Mesothelial cell of epicardium (in vitro differentiated cells): ENCODE measurements at regions not wholly inside any gene's neighbourhood (a gene's known extent, or its start where the extent isn't known, plus 50 kb on each side); places are given as distances from the start of the nearest gene placed in this dataset.

Experiments used
- DNase-seq, 2 experiments: peaks; one replicate each; pipeline ENCODE4 v3.0.0; 2021; ENCODE audit warnings: low spot score in 2 of 2; ENCODE audit not compliant: unreplicated experiment in 2 of 2
- H3K27ac Mint-ChIP-seq: 2 replicates; pipeline ENCODE4 v1.8.0; 2021; ENCODE audit warnings: mixed read lengths
- H3K27me3 Mint-ChIP-seq: 2 replicates; pipeline ENCODE4 v1.8.0; 2021; ENCODE audit warnings: low read depth, mixed read lengths
- H3K36me3 Mint-ChIP-seq: 2 replicates; pipeline ENCODE4 v1.8.0; 2021; ENCODE audit warnings: mixed read lengths
- H3K4me1 Mint-ChIP-seq: 2 replicates; pipeline ENCODE4 v1.8.0; 2021; ENCODE audit warnings: mixed read lengths
- H3K4me3 Mint-ChIP-seq: 2 replicates; pipeline ENCODE4 v1.8.0; 2021; ENCODE audit warnings: mild to moderate bottlenecking, moderate library complexity, mixed read lengths
- H3K9me3 Mint-ChIP-seq: 2 replicates; pipeline ENCODE4 v1.8.0; 2021; ENCODE audit warnings: mixed read lengths
- TF ChIP-seq, protein P1 (sequence below): fragments of 200-600 bp; sonication (generic); IDR thresholded peaks from one replicate; pipeline ENCODE4 v1.5.0; 2021; ENCODE audit warnings: antibody characterized with exemption; ENCODE audit not compliant: unreplicated experiment

- Mint-ChIP-seq H3K27me3 (peaks cover 10% of the 10 kb centered on the region), H3K9me3 (peaks cover 23% of the 10 kb centered on the region), H3K27ac (no peak overlapping the region), H3K4me1 (no peaks in the 10 kb centered on the region), H3K4me3 (no peak overlapping the region), H3K36me3 (no peaks in the 10 kb centered on the region)
- DNase-seq = no peak
- TF ChIP-seq, protein P1, sequence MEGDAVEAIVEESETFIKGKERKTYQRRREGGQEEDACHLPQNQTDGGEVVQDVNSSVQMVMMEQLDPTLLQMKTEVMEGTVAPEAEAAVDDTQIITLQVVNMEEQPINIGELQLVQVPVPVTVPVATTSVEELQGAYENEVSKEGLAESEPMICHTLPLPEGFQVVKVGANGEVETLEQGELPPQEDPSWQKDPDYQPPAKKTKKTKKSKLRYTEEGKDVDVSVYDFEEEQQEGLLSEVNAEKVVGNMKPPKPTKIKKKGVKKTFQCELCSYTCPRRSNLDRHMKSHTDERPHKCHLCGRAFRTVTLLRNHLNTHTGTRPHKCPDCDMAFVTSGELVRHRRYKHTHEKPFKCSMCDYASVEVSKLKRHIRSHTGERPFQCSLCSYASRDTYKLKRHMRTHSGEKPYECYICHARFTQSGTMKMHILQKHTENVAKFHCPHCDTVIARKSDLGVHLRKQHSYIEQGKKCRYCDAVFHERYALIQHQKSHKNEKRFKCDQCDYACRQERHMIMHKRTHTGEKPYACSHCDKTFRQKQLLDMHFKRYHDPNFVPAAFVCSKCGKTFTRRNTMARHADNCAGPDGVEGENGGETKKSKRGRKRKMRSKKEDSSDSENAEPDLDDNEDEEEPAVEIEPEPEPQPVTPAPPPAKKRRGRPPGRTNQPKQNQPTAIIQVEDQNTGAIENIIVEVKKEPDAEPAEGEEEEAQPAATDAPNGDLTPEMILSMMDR = no peak
Observed at GRCh38 chr13:24605923-24606372, 74.3 kb upstream of the ATP12A start.

- Mint-ChIP-seq H3K27ac (no peak overlapping the region), H3K36me3 (no peaks in the 10 kb centered on the region), H3K4me1 (no peaks in the 10 kb centered on the region), H3K27me3 (peaks cover 11% of the 10 kb centered on the region), H3K9me3 (peaks cover 23% of the 10 kb centered on the region), H3K4me3 (no peak overlapping the region)
- TF ChIP-seq, protein P1 = no peak
- DNase-seq = no peak
Observed at GRCh38 chr13:24606486-24607170, 73.6 kb upstream of the ATP12A start.

DNA sequence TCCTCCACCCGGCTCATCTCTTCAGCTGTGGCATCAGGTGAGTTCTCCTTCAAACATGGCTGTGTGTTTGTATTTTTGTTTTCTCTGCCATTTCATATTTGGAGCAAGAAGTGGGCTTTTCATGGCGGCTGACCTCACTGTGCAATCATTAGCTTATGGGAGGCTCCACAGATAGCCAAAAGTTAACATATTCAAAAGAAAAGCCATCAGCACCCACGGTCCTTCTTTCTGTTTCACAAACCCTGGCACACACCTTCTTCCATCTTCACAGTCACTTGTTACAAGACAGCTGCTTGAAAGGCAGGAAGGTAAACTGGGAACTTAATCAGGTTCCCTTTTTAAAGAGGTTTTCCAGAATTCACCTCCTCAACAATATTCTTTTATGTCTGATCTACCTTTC lies 69.3 kb upstream of the ATP12A start:
- no peak for DNase-seq
- Mint-ChIP-seq H3K27ac (no peak overlapping the region), H3K27me3 (peaks cover 3% of the 10 kb centered on the region), H3K36me3 (no peaks in the 10 kb centered on the region), H3K4me3 (no peak overlapping the region), H3K9me3 (no peaks in the 10 kb centered on the region), H3K4me1 (no peaks in the 10 kb centered on the region)
- TF ChIP-seq, protein P1 = no peak

- Mint-ChIP-seq H3K9me3 (no peaks in the 10 kb centered on the region), H3K27me3 (peaks cover 3% of the 10 kb centered on the region), H3K4me1 (no peaks in the 10 kb centered on the region), H3K27ac (no peak overlapping the region), H3K4me3 (no peak overlapping the region), H3K36me3 (no peaks in the 10 kb centered on the region)
- TF ChIP-seq, protein P1 = no peak
- DNase-seq = no peak
Observed at GRCh38 chr13:24612726-24613125, 67.5 kb upstream of the ATP12A start.

DNA sequence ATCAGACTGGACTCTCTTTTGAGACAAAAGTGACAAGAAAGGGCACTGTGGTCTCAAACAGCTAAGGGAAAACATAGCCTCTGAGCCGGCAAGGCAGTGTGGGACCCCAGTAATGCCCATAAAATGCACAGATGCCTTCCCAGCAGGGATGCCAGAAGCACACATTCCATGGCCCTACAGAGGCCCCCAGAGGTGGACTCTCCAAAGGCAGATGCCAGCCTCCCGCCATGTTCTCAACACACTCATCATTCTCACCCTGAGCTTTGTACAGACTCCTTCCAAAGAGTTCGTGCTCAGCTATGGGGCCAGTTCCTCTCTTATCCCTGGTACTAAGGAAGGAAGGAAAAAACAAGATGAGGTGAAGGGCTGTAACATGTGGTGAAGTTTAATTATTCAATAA lies 67.1 kb upstream of the ATP12A start:
- Mint-ChIP-seq H3K4me3 (no peak overlapping the region), H3K4me1 (no peaks in the 10 kb centered on the region), H3K27ac (no peak overlapping the region), H3K27me3 (peaks cover 3% of the 10 kb centered on the region), H3K9me3 (no peaks in the 10 kb centered on the region), H3K36me3 (no peaks in the 10 kb centered on the region)
- no peak for DNase-seq
- TF ChIP-seq, protein P1 = no peak
